Sigmoid colon (tissue), 6 donors: ENCODE measurements at regions not wholly inside any gene's neighbourhood (a gene's known extent, or its start where the extent isn't known, plus 50 kb on each side); places are given as distances from the start of the nearest gene placed in this dataset.

ENCODE experiments used
- DNase-seq: peaks from one replicate; pipeline ENCODE4 v3.0.0-alpha.2; 2019
- H3K27ac ChIP-seq, 4 donors: fragments of 200-600 bp; sonication (generic); one replicate each; pipeline ENCODE4 v1.5.1; 2016 to 2019; ENCODE audit warnings: mild to moderate bottlenecking in 1 of 4
- H3K27me3 ChIP-seq, 3 donors: fragments of 200-600 bp; sonication (generic); one replicate each; pipeline ENCODE4 v1.5.1; 2019; ENCODE audit warnings: mild to moderate bottlenecking in 1 of 3
- H3K36me3 ChIP-seq, 4 donors: fragments of 200-600 bp; sonication (generic); one replicate each; pipeline ENCODE4 v1.5.1; 2016 to 2019
- H3K4me1 ChIP-seq, 4 donors: fragments of 200-600 bp; sonication (generic); one replicate each; pipeline ENCODE4 v1.5.1; 2017 to 2019
- H3K4me3 ChIP-seq, 4 donors: fragments of 200-600 bp; sonication (generic); one replicate each; pipeline ENCODE4 v1.5.1; 2017 to 2019; ENCODE audit warnings: mild to moderate bottlenecking in 2 of 4, moderate library complexity in 1 of 4
- H3K9me3 ChIP-seq, 4 donors: fragments of 200-600 bp in 3 of 4; sonication (generic) in 3 of 4; one replicate each; pipeline versions ENCODE4 v1.5.1 to v1.6.1; 2013 to 2019
- CTCF ChIP-seq, 4 experiments: fragments of 450-650 bp in 3 of 4; fragments of 200-600 bp in 1 of 4; IDR thresholded peaks; one replicate each; pipeline ENCODE4 v1.5.1; 2016 to 2019; ENCODE audit warnings: antibody characterized with exemption in 4 of 4, mild to moderate bottlenecking in 3 of 4, moderate library complexity in 2 of 4
- EP300 ChIP-seq, 4 donors: sonication (generic); formaldehyde crosslinking; IDR thresholded peaks; one replicate each; pipeline ENCODE4 v1.6.1; 2017; ENCODE audit warnings: antibody characterized with exemption in 4 of 4
- POLR2A ChIP-seq, 2 donors: fragments of 450-650 bp; IDR thresholded peaks; one replicate each; pipeline ENCODE4 v1.6.1; 2016; ENCODE audit warnings: antibody characterized with exemption in 2 of 2, mild to moderate bottlenecking in 2 of 2, moderate library complexity in 2 of 2
- POLR2AphosphoS5 ChIP-seq, 4 donors: sonication (generic); formaldehyde crosslinking; IDR thresholded peaks; one replicate each; pipeline ENCODE4 v1.6.1; 2017; ENCODE audit warnings: antibody characterized with exemption in 4 of 4
- WGBS, 2 donors: extraction: QIAGEN DNeasy Blood & Tissue Kit; methylation state at CpG; one replicate each; pipeline ENCODE4 v1.1.7; 2013; 5-methylcytosine and 5-hydroxymethylcytosine counted together
- intact Hi-C: fragments of 100-400 bp; cut with DNase I; formaldehyde crosslinking; loops from one replicate; pipeline ENCODE4 v1.15.1; 2023
- donor health status: healthy with polysubstance abuse.
- donor health status: healthy.

GRCh38 chr5:103358305-103358995 is 99.9 kb downstream of the MACIR start:
- no peak overlapping the region for H3K27ac ChIP-seq
- H3K4me1 ChIP-seq, result no peaks in the 10 kb centered on the region
- H3K27me3 ChIP-seq, result no peaks in the 10 kb centered on the region
- H3K9me3 ChIP-seq, result no peaks in the 10 kb centered on the region
- no peak for DNase-seq
- no peak overlapping the region for H3K4me3 ChIP-seq
- TF ChIP-seq CTCF (IDR thresholded peaks at IDR 0.05) (no peak), POLR2AphosphoS5 (IDR thresholded peaks at IDR 0.05) (no peak), POLR2A (IDR thresholded peaks at IDR 0.05) (no peak), EP300 (IDR thresholded peaks at IDR 0.05) (no peak)
- WGBS, 2 donors, result 68 to 86% methylated on average over 6 of the region's 6 CpGs
- no peaks in the 10 kb centered on the region for H3K36me3 ChIP-seq
- intact Hi-C loops, result no loop called here

- Histone ChIP-seq H3K4me3 (no peak overlapping the region), H3K27me3 (no peaks in the 10 kb centered on the region), H3K4me1 (no peaks in the 10 kb centered on the region), H3K9me3 (no peaks in the 10 kb centered on the region), H3K27ac (no peak overlapping the region), H3K36me3 (no peaks in the 10 kb centered on the region)
- intact Hi-C loops, result no loop called here
- TF ChIP-seq EP300 (IDR thresholded peaks at IDR 0.05) (no peak), POLR2AphosphoS5 (IDR thresholded peaks at IDR 0.05) (no peak), CTCF (IDR thresholded peaks at IDR 0.05) (no peak), POLR2A (IDR thresholded peaks at IDR 0.05) (no peak)
- DNase-seq, result no peak
- WGBS, 2 donors, result 81 to 90% methylated on average over 3 of the region's 3 CpGs
Observed at GRCh38 chr5:103357636-103358035, 99.1 kb downstream of the MACIR start.

GRCh38 chr5:103356350-103357091 is 98.0 kb downstream of the MACIR start:
- intact Hi-C loops, result no loop called here
- no peaks in the 10 kb centered on the region for H3K9me3 ChIP-seq
- WGBS, 2 donors, result 77 to 80% methylated on average over 3 of the region's 3 CpGs
- H3K4me1 ChIP-seq, result no peaks in the 10 kb centered on the region
- H3K27me3 ChIP-seq, result no peaks in the 10 kb centered on the region
- TF ChIP-seq EP300 (IDR thresholded peaks at IDR 0.05) (no peak), CTCF (IDR thresholded peaks at IDR 0.05) (no peak), POLR2A (IDR thresholded peaks at IDR 0.05) (no peak), POLR2AphosphoS5 (IDR thresholded peaks at IDR 0.05) (no peak)
- no peak overlapping the region for H3K27ac ChIP-seq
- H3K4me3 ChIP-seq, result no peak overlapping the region
- no peak for DNase-seq
- no peaks in the 10 kb centered on the region for H3K36me3 ChIP-seq

GRCh38 chr5:103355579-103355978 is 97.0 kb downstream of the MACIR start:
- Histone ChIP-seq H3K27me3 (no peaks in the 10 kb centered on the region), H3K4me1 (no peaks in the 10 kb centered on the region), H3K9me3 (no peaks in the 10 kb centered on the region), H3K27ac (no peak overlapping the region), H3K4me3 (no peak overlapping the region), H3K36me3 (no peaks in the 10 kb centered on the region)
- TF ChIP-seq POLR2A (IDR thresholded peaks at IDR 0.05) (no peak), EP300 (IDR thresholded peaks at IDR 0.05) (no peak), POLR2AphosphoS5 (IDR thresholded peaks at IDR 0.05) (no peak), CTCF (IDR thresholded peaks at IDR 0.05) (no peak)
- intact Hi-C loops, result no loop called here
- no peak for DNase-seq
- WGBS, 2 donors, result 36 to 37% methylated on average over 2 of the region's 2 CpGs
